GM12891 (cell line): ENCODE measurements at regions not wholly inside any gene's neighbourhood (a gene's known extent, or its start where the extent isn't known, plus 50 kb on each side); places are given as distances from the start of the nearest gene placed in this dataset.

ENCODE experiments used
- POLR2A ChIP-seq: IDR thresholded peaks from 2 replicates; pipeline ENCODE4 v1.6.1; 2011; ENCODE audit warnings: low read depth, low read length, control low read depth
- POLR2AphosphoS5 ChIP-seq: IDR thresholded peaks from 2 replicates; pipeline ENCODE4 v1.6.1; 2011; ENCODE audit warnings: low read depth, low read length, control low read depth
- POU2F2 ChIP-seq: IDR thresholded peaks from 2 replicates; pipeline ENCODE4 v1.6.1; 2011; ENCODE audit warnings: low read depth, mild to moderate bottlenecking, control low read depth, low read length, moderate library complexity
- TAF1 ChIP-seq: IDR thresholded peaks from 2 replicates; pipeline ENCODE4 v1.6.1; 2011; ENCODE audit warnings: low read depth, low read length, control low read depth

DNA sequence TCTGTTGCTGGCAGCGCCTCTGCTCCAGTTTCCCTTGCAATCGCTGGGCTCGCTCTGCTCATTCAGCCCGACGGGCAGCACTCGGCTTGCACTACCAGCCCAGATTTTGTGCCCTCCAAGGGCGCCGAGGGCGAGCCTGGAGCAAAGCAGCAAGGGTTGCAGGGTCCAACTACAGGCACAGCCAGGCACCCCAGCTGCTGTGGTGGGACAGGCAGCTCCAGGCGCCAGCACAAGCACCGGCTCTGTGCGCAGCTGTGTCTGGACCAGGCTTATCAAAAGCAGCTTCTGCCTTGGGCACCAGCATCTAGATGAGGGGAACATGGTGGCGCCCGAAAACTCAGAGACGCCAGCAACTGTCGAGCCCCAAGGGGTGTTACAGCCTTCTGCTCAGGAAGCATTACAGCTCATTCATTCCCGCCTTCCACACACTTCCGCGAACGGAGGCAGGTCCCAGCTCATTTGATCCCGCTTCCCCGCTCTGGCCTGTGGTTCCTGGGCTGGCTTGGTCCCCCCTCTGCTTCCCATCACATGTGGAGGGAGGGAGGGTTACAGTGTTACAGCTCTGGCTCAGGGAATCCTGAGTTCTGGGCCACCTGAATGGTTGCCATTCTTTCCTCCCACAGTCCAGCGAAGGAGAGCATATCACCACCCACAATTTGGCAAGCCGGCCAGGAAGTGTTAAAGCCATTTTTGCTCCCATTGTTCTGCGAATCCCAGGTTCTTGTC is 409.9 kb upstream of the ALCAM start:
- TF ChIP-seq POLR2A (no peak), TAF1 (no peak), POLR2AphosphoS5 (no peak), POU2F2 (no peak)
